ENCODE measurements at regions not wholly inside any gene's neighbourhood (a gene's known extent, or its start where the extent isn't known, plus 50 kb on each side); places are given as distances from the start of the nearest gene placed in this dataset.
"Not testable (repeated sequence)": the region's sequence is repeated elsewhere in the genome, so short reads cannot be mapped to it uniquely, and the experiment has no call there.

- no peak for DNase-seq
These were observed 55.3 kb upstream of the NOL4 start for GRCh38 chr18:34280000-34280399.

GRCh38 chr18:34280653-34281052, 55.9 kb upstream of the NOL4 start:
- no peak for DNase-seq

- no peak for DNase-seq
These were observed 56.6 kb upstream of the NOL4 start for GRCh38 chr18:34281290-34281689.

- no peak for DNase-seq
These were observed 57.0 kb upstream of the NOL4 start for GRCh38 chr18:34281722-34282121.

- no peak for DNase-seq
These were observed 58.8 kb upstream of the NOL4 start for GRCh38 chr18:34283506-34283905.

- DNase-seq = no peak
These were observed 63.1 kb upstream of the NOL4 start for GRCh38 chr18:34287825-34288224.

- no peak for DNase-seq
These were observed 67.9 kb upstream of the NOL4 start for GRCh38 chr18:34292594-34292993.

- no peak for DNase-seq
These were observed 72.6 kb upstream of the NOL4 start for GRCh38 chr18:34297287-34297686.

GRCh38 chr18:34299828-34300227, 75.1 kb upstream of the NOL4 start:
- DNase-seq = no peak

- DNase-seq = no peak
These were observed 86.8 kb upstream of the NOL4 start for GRCh38 chr18:34311468-34311867.

GRCh38 chr18:34314847-34315246, 90.1 kb upstream of the NOL4 start:
- DNase-seq = no peak

GRCh38 chr18:34315591-34316352, 91.1 kb upstream of the NOL4 start:
- DNase-seq = no peak

GRCh38 chr18:34320267-34320666, 95.6 kb upstream of the NOL4 start:
- no peak for DNase-seq

GRCh38 chr18:34321066-34321465, 96.4 kb upstream of the NOL4 start:
- no peak for DNase-seq

- peak; percentile 74 for DNase-seq
These were observed 97.9 kb upstream of the NOL4 start for GRCh38 chr18:34322365-34323289.

GRCh38 chr18:34329840-34330239, 105.1 kb upstream of the NOL4 start:
- no peak for DNase-seq

GRCh38 chr18:34330308-34330707, 105.6 kb upstream of the NOL4 start:
- DNase-seq = no peak

GRCh38 chr18:34330907-34331306, 106.2 kb upstream of the NOL4 start:
- not testable (repeated sequence) for DNase-seq

GRCh38 chr18:34331343-34331742, 106.6 kb upstream of the NOL4 start:
- not testable (repeated sequence) for DNase-seq

- no peak for DNase-seq
These were observed 114.4 kb upstream of the NOL4 start for GRCh38 chr18:34339155-34339554.

GRCh38 chr18:34342960-34343359, 118.2 kb upstream of the NOL4 start:
- DNase-seq = no peak

GRCh38 chr18:34345738-34346137, 121.0 kb upstream of the NOL4 start:
- DNase-seq = no peak

- DNase-seq = no peak
These were observed 126.1 kb upstream of the NOL4 start for GRCh38 chr18:34350778-34351177.
